Mesendoderm (in vitro differentiated cells): ENCODE measurements at regions not wholly inside any gene's neighbourhood (a gene's known extent, or its start where the extent isn't known, plus 50 kb on each side); places are given as distances from the start of the nearest gene placed in this dataset.

Source experiments
- DNase-seq: peaks from one replicate; pipeline ENCODE4 v3.0.0; 2013
- H2AK5ac ChIP-seq: 2 replicates; pipeline ENCODE4 v1.6.1; 2013; ENCODE audit warnings: low read length, inconsistent platforms
- H2BK120ac ChIP-seq: 2 replicates; pipeline ENCODE4 v1.6.1; 2013; ENCODE audit warnings: low read depth, mild to moderate bottlenecking, low read length, moderate library complexity, mixed read lengths
- H2BK15ac ChIP-seq: replicated peaks from 2 replicates; pipeline ENCODE4 v1.6.1; 2013; ENCODE audit warnings: low read depth, mild to moderate bottlenecking, moderate library complexity
- H2BK5ac ChIP-seq: 2 replicates; pipeline ENCODE4 v1.6.1; 2013; ENCODE audit warnings: low read length, inconsistent platforms
- H3K18ac ChIP-seq: 2 replicates; pipeline ENCODE4 v1.6.1; 2013; ENCODE audit warnings: mild to moderate bottlenecking, low read length, mixed read lengths
- H3K23ac ChIP-seq: one replicate; pipeline ENCODE4 v1.6.1; 2013; ENCODE audit warnings: low read length
- H3K27ac ChIP-seq: 2 replicates; pipeline ENCODE4 v1.5.1; 2013; ENCODE audit warnings: low read depth, mild to moderate bottlenecking, inconsistent platforms, low read length, moderate library complexity
- H3K27me3 ChIP-seq: 2 replicates; pipeline ENCODE4 v1.6.1; 2013; ENCODE audit warnings: low read length, control low read depth, mild to moderate bottlenecking, inconsistent platforms; ENCODE audit not compliant: insufficient read depth, poor library complexity
- H3K36me3 ChIP-seq: 2 replicates; pipeline ENCODE4 v1.6.1; 2013; ENCODE audit warnings: low read length, inconsistent platforms; ENCODE audit not compliant: control insufficient read depth, insufficient read depth
- H3K4ac ChIP-seq: one replicate; pipeline ENCODE4 v1.6.1; 2013; ENCODE audit warnings: low read depth, mild to moderate bottlenecking, low read length, moderate library complexity
- H3K4me1 ChIP-seq: 2 replicates; pipeline ENCODE4 v1.6.1; 2013; ENCODE audit warnings: low read depth, low read length, inconsistent platforms; ENCODE audit not compliant: control insufficient read depth
- H3K4me2 ChIP-seq: 2 replicates; pipeline ENCODE4 v1.6.1; 2013; ENCODE audit warnings: low read length
- H3K4me3 ChIP-seq: 2 replicates; pipeline ENCODE4 v1.5.1; 2013; ENCODE audit warnings: mild to moderate bottlenecking, low read length
- H3K56ac ChIP-seq: one replicate; pipeline ENCODE4 v1.6.1; 2013; ENCODE audit warnings: low read length
- H3K79me1 ChIP-seq: 2 replicates; pipeline ENCODE4 v1.6.1; 2013; ENCODE audit warnings: low read length, inconsistent platforms
- H3K79me2 ChIP-seq: 2 replicates; pipeline ENCODE4 v1.6.1; 2013; ENCODE audit warnings: mild to moderate bottlenecking, low read length; ENCODE audit not compliant: control insufficient read depth, insufficient read depth
- H3K9ac ChIP-seq: 2 replicates; pipeline ENCODE4 v1.6.1; 2013; ENCODE audit warnings: low read length, inconsistent platforms
- H4K5ac ChIP-seq: one replicate; pipeline ENCODE4 v1.6.1; 2013; ENCODE audit warnings: low read length
- H4K8ac ChIP-seq: one replicate; pipeline ENCODE4 v1.6.1; 2013; ENCODE audit warnings: low read depth, mild to moderate bottlenecking, control low read depth, low read length, moderate library complexity
- WGBS: extraction: QIAGEN DNeasy Blood & Tissue Kit; methylation state at CpG from one replicate; pipeline ENCODE4 v1.1.7; 2013; ENCODE audit warnings: low lambda C conversion rate, missing lambda C conversion rate; ENCODE audit not compliant: insufficient coverage; ENCODE audit errors: extremely low coverage; 5-methylcytosine and 5-hydroxymethylcytosine counted together

DNA sequence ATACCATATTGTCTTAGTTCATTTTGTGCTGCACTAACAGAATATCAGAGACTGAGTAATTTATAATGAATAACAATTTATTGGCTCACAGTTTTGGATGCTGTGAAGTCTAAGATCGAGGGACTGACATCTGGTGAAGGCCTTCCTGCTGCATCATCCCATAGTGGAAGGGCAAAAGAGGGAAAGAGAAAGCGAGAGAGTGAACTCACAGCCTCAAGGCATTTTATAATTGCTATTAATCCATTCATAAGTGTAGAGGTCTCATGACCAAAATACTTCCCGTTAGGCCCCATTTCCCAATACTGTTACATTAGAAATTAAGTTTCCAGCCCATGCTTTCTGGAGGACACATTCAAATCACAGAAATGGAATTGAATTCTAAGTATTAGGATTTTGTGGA, 554.4 kb downstream of the TRAM1L1 start:
- no peak overlapping the region for H2BK15ac ChIP-seq
- no peak overlapping the region for H4K8ac ChIP-seq
- H3K18ac ChIP-seq, result no peak overlapping the region
- no peak overlapping the region for H3K9ac ChIP-seq
- no peaks in the 10 kb centered on the region for H3K79me2 ChIP-seq
- H3K4ac ChIP-seq, result no peak overlapping the region
- H3K36me3 ChIP-seq, result no peaks in the 10 kb centered on the region
- no peak overlapping the region for H2AK5ac ChIP-seq
- no peaks in the 10 kb centered on the region for H3K27me3 ChIP-seq
- WGBS, result no CpG with 5 or more reads among the region's 3 CpGs
- no peak overlapping the region for H3K4me3 ChIP-seq
- H3K79me1 ChIP-seq, result no peaks in the 10 kb centered on the region
- H3K23ac ChIP-seq, result no peak overlapping the region
- no peak for DNase-seq
- H4K5ac ChIP-seq, result no peak overlapping the region
- H3K27ac ChIP-seq, result no peak overlapping the region
- no peak overlapping the region for H3K4me2 ChIP-seq
- no peak overlapping the region for H2BK5ac ChIP-seq
- H3K56ac ChIP-seq, result no peak overlapping the region
- no peaks in the 10 kb centered on the region for H3K4me1 ChIP-seq
- peak overlapping the region; percentile 45 for H2BK120ac ChIP-seq

DNA sequence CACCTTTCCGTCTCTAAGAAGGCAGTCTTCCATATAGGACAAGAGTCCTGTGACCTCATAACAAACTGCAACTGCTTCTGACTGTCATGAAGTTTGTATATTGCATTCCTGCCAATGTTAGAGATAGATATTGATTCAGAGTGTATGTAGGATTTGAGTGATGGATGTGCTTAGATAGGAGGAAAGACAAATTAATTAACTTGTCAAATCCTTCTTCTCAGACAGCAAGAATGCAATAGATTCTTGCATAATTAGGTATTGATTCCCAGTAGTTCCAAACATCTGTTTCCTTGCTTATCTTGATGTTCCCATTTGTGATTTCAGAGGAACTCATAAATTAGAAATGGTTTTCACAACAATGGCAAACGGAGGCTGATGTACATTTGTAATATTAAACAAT, 555.3 kb downstream of the TRAM1L1 start:
- H2BK120ac ChIP-seq, result no peak overlapping the region
- H3K56ac ChIP-seq, result no peak overlapping the region
- WGBS, result no CpG with 5 or more reads among the region's 2 CpGs
- H3K18ac ChIP-seq, result no peak overlapping the region
- no peaks in the 10 kb centered on the region for H3K79me2 ChIP-seq
- H4K5ac ChIP-seq, result no peak overlapping the region
- no peak overlapping the region for H3K4me2 ChIP-seq
- no peak overlapping the region for H2BK5ac ChIP-seq
- no peaks in the 10 kb centered on the region for H3K79me1 ChIP-seq
- no peaks in the 10 kb centered on the region for H3K4me1 ChIP-seq
- no peak overlapping the region for H2BK15ac ChIP-seq
- no peak overlapping the region for H4K8ac ChIP-seq
- no peak overlapping the region for H3K4ac ChIP-seq
- no peak overlapping the region for H3K4me3 ChIP-seq
- H3K9ac ChIP-seq, result no peak overlapping the region
- H3K27me3 ChIP-seq, result no peaks in the 10 kb centered on the region
- no peak for DNase-seq
- H3K36me3 ChIP-seq, result no peaks in the 10 kb centered on the region
- H2AK5ac ChIP-seq, result no peak overlapping the region
- no peak overlapping the region for H3K23ac ChIP-seq
- no peak overlapping the region for H3K27ac ChIP-seq

DNA sequence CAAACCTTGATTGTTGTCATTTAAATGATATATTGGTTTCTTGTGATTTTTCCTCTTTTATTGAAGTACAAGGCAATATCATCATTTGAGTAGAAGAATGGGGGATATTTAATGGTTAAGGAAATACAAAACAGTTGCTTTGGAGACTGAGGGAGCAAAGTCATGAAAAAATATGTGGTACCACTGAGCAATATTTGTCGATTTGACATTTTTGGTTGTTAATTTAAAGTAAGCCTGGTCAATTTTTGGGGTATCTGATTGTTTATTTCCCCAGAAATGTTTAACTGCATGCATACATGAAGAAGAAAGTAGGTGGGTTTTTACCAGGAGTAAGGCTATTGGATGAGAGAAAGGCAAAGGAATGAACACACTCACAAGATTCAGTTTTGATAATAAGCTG, 556.2 kb downstream of the TRAM1L1 start:
- no peak overlapping the region for H3K56ac ChIP-seq
- no peaks in the 10 kb centered on the region for H3K79me1 ChIP-seq
- no peaks in the 10 kb centered on the region for H3K4me1 ChIP-seq
- no peak for DNase-seq
- no peak overlapping the region for H3K4me3 ChIP-seq
- H3K79me2 ChIP-seq, result no peaks in the 10 kb centered on the region
- H2AK5ac ChIP-seq, result no peak overlapping the region
- H3K36me3 ChIP-seq, result no peaks in the 10 kb centered on the region
- H2BK15ac ChIP-seq, result peak overlapping the region; percentile 36
- H3K4ac ChIP-seq, result no peak overlapping the region
- H4K8ac ChIP-seq, result no peak overlapping the region
- H3K18ac ChIP-seq, result no peak overlapping the region
- no peak overlapping the region for H3K23ac ChIP-seq
- WGBS, result no CpG with 5 or more reads among the region's 1 CpG
- no peak overlapping the region for H3K27ac ChIP-seq
- H3K4me2 ChIP-seq, result no peak overlapping the region
- H3K27me3 ChIP-seq, result no peaks in the 10 kb centered on the region
- no peak overlapping the region for H2BK5ac ChIP-seq
- no peak overlapping the region for H3K9ac ChIP-seq
- H2BK120ac ChIP-seq, result no peak overlapping the region
- no peak overlapping the region for H4K5ac ChIP-seq

DNA sequence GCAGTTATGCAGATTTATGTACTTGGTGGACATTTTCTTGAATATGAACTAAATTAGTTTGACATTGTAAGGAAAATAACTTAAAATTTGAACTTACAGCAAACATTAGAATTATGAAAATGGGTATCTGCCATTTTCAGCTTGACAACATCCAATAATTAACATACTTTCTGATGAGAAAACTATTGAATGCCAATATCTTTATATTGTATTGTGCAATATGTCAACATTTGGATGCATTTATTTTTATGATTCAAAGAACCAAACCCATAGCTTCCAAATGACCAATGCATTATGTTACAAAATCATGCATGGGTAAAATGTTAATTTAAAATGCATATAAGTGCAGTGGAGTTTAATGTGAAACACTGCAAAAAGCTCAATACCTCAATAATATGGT, 562.5 kb downstream of the TRAM1L1 start:
- H3K27ac ChIP-seq, result no peak overlapping the region
- no peak for DNase-seq
- H3K4me3 ChIP-seq, result no peak overlapping the region
- no peaks in the 10 kb centered on the region for H3K79me2 ChIP-seq
- no peak overlapping the region for H4K5ac ChIP-seq
- H3K4me1 ChIP-seq, result no peaks in the 10 kb centered on the region
- no peak overlapping the region for H3K4ac ChIP-seq
- no peak overlapping the region for H3K4me2 ChIP-seq
- H3K27me3 ChIP-seq, result no peaks in the 10 kb centered on the region
- no peak overlapping the region for H3K56ac ChIP-seq
- no peak overlapping the region for H3K18ac ChIP-seq
- no peak overlapping the region for H2BK5ac ChIP-seq
- no peak overlapping the region for H2AK5ac ChIP-seq
- no peak overlapping the region for H2BK120ac ChIP-seq
- H3K23ac ChIP-seq, result no peak overlapping the region
- no peak overlapping the region for H3K9ac ChIP-seq
- H4K8ac ChIP-seq, result no peak overlapping the region
- H3K36me3 ChIP-seq, result no peaks in the 10 kb centered on the region
- H2BK15ac ChIP-seq, result no peak overlapping the region
- H3K79me1 ChIP-seq, result no peaks in the 10 kb centered on the region

DNA sequence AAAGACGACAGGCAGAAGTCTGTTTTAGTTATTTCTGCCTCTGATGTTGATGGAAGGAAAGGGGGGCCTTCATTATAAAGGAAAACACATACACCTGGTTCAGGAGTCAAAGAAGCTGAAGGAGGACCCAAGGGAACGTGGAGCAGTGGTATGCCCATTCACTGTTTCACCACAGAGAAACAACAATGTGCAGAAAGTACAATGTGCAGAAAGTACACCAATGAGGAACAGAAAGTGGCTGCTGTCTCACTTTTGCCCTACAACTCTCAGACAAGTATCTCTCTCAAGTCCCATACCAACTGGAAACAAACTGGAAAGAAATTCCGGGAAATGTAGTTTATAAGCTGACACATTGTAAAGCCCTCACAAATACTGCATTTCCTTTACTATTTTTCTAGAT, 564.5 kb downstream of the TRAM1L1 start:
- Histone ChIP-seq H3K27ac (no peak overlapping the region), H3K27me3 (no peaks in the 10 kb centered on the region), H3K4me2 (no peak overlapping the region), H3K79me2 (no peaks in the 10 kb centered on the region), H3K18ac (no peak overlapping the region), H2BK5ac (no peak overlapping the region), H2BK120ac (no peak overlapping the region), H3K4ac (no peak overlapping the region), H3K9ac (no peak overlapping the region), H3K36me3 (no peaks in the 10 kb centered on the region), H2AK5ac (no peak overlapping the region), H4K8ac (no peak overlapping the region), H3K4me1 (no peaks in the 10 kb centered on the region), H3K79me1 (no peaks in the 10 kb centered on the region), H3K56ac (no peak overlapping the region), H3K4me3 (no peak overlapping the region), H3K23ac (no peak overlapping the region), H4K5ac (no peak overlapping the region), H2BK15ac (no peak overlapping the region)
- no CpG with 5 or more reads among the region's 3 CpGs for WGBS
- no peak for DNase-seq

DNA sequence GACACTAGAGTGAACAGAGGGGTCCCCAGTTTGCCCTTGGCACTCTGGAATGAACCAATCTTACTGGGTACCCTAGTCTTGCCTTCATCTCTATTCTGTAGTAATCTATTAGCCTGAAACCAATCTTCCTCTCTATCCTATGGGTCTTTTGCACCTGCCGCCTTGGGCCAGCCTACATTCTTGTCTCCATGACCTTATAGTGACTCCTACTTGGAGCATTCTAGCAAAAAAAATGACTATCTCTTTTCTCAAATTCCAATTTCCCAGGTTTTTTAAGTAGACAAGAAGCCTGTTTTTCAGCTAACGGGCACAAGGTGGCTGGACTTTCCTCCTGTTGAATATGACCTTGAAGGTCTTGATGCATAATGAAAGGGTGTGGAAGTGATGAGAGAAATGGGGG, 568.7 kb downstream of the TRAM1L1 start:
- DNase-seq, result no peak
- Histone ChIP-seq H2BK15ac (no peak overlapping the region), H3K4me2 (no peak overlapping the region)

More for the DNA sequence above, 568.7 kb downstream of the TRAM1L1 start:
- no peak overlapping the region for H4K8ac ChIP-seq
- H3K79me2 ChIP-seq, result no peaks in the 10 kb centered on the region
- H3K56ac ChIP-seq, result no peak overlapping the region
- H3K27me3 ChIP-seq, result no peaks in the 10 kb centered on the region
- H3K79me1 ChIP-seq, result no peaks in the 10 kb centered on the region
- no peak overlapping the region for H3K27ac ChIP-seq
- no peak overlapping the region for H2BK120ac ChIP-seq
- H3K18ac ChIP-seq, result no peak overlapping the region
- no peaks in the 10 kb centered on the region for H3K36me3 ChIP-seq
- no peak overlapping the region for H3K4me3 ChIP-seq
- no peak overlapping the region for H3K4ac ChIP-seq
- no CpG with 5 or more reads among the region's 2 CpGs for WGBS
- H2BK5ac ChIP-seq, result no peak overlapping the region
- no peak overlapping the region for H4K5ac ChIP-seq
- H3K4me1 ChIP-seq, result no peaks in the 10 kb centered on the region
- no peak overlapping the region for H2AK5ac ChIP-seq
- H3K23ac ChIP-seq, result no peak overlapping the region
- H3K9ac ChIP-seq, result no peak overlapping the region
